ENCODE measurements at regions not wholly inside any gene's neighbourhood (a gene's known extent, or its start where the extent isn't known, plus 50 kb on each side); places are given as distances from the start of the nearest gene placed in this dataset.
A peak's percentile ranks its signal among the peaks of the same experiment; 100 is the strongest.

- H3K4me3 Mint-ChIP-seq: no peak overlapping the region
- no peaks in the 10 kb centered on the region for H3K4me1 Mint-ChIP-seq
- TF ChIP-seq EZH2phosphoT487 (IDR thresholded peaks at IDR 0.05): no peak
- TF ChIP-seq EZH2 (IDR thresholded peaks at IDR 0.05): no peak
- TF ChIP-seq CTCF (IDR thresholded peaks at IDR 0.05): no peak
- no peaks in the 10 kb centered on the region for H4K20me1 ChIP-seq (ENCODE audit: low read depth)
- peaks cover 2% of the 10 kb centered on the region for H3K27me3 Mint-ChIP-seq (ENCODE audit: insufficient read depth, low read depth)
- H3K4me2 ChIP-seq: no peak overlapping the region
- H3K4me3 ChIP-seq: no peak overlapping the region
- no peaks in the 10 kb centered on the region for H3K36me3 Mint-ChIP-seq
- no peaks in the 10 kb centered on the region for H3K27me3 ChIP-seq
- no peak overlapping the region for H3K9ac ChIP-seq
- DNase-seq (ENCODE audit: low spot score): no peak
- no peak overlapping the region for H3K27ac ChIP-seq
- H3K9me3 ChIP-seq (ENCODE audit: low read depth): no peaks in the 10 kb centered on the region
- H3K79me2 ChIP-seq (ENCODE audit: low read depth): no peaks in the 10 kb centered on the region
- no peaks in the 10 kb centered on the region for H3K36me3 ChIP-seq
- no peak overlapping the region for H2AFZ ChIP-seq (replicated peaks)
- H3K9me3 Mint-ChIP-seq: peaks cover 18% of the 10 kb centered on the region
- no peaks in the 10 kb centered on the region for H3F3A ChIP-seq (ENCODE audit: low read depth)
- no peak overlapping the region for H3K27ac Mint-ChIP-seq
- H3K4me1 ChIP-seq: no peaks in the 10 kb centered on the region
Measured at GRCh38 chr3:30131191-30131590, 475.2 kb upstream of the TGFBR2 start.

- H3K36me3 ChIP-seq: no peaks in the 10 kb centered on the region
- TF ChIP-seq EZH2 (IDR thresholded peaks at IDR 0.05): no peak
- peak; percentile 12 for TF ChIP-seq CTCF (IDR thresholded peaks at IDR 0.05)
- no peaks in the 10 kb centered on the region for H4K20me1 ChIP-seq (ENCODE audit: low read depth)
- no peak overlapping the region for H3K4me3 ChIP-seq
- Mint-ChIP-seq H3K36me3 (no peaks in the 10 kb centered on the region), H3K9me3 (peaks cover 8% of the 10 kb centered on the region), H3K4me3 (no peak overlapping the region), H3K27me3 (ENCODE audit: insufficient read depth, low read depth) (no peaks in the 10 kb centered on the region), H3K27ac (no peak overlapping the region), H3K4me1 (no peaks in the 10 kb centered on the region)
- no peaks in the 10 kb centered on the region for H3K79me2 ChIP-seq (ENCODE audit: low read depth)
- peak overlapping the region; percentile 68 for H2AFZ ChIP-seq (replicated peaks)
- no peaks in the 10 kb centered on the region for H3F3A ChIP-seq (ENCODE audit: low read depth)
- H3K27me3 ChIP-seq: no peaks in the 10 kb centered on the region
- no peak overlapping the region for H3K27ac ChIP-seq
- DNase-seq (ENCODE audit: low spot score): no peak
- H3K4me1 ChIP-seq: no peaks in the 10 kb centered on the region
- H3K9ac ChIP-seq: no peak overlapping the region
- H3K4me2 ChIP-seq: no peak overlapping the region
- no peaks in the 10 kb centered on the region for H3K9me3 ChIP-seq (ENCODE audit: low read depth)
Measured at GRCh38 chr3:30135190-30135589, 471.2 kb upstream of the TGFBR2 start.

- H3K27ac ChIP-seq: no peak overlapping the region
- no peaks in the 10 kb centered on the region for H3K4me1 ChIP-seq
- no peaks in the 10 kb centered on the region for H3K36me3 ChIP-seq
- H3K4me2 ChIP-seq: no peak overlapping the region
- H3K27me3 ChIP-seq: no peaks in the 10 kb centered on the region
- no peaks in the 10 kb centered on the region for H3F3A ChIP-seq (ENCODE audit: low read depth)
- DNase-seq (ENCODE audit: low spot score): no peak
- Mint-ChIP-seq H3K4me3 (no peak overlapping the region), H3K27me3 (ENCODE audit: insufficient read depth, low read depth) (no peaks in the 10 kb centered on the region), H3K4me1 (no peaks in the 10 kb centered on the region), H3K36me3 (no peaks in the 10 kb centered on the region), H3K27ac (no peak overlapping the region), H3K9me3 (peaks cover 8% of the 10 kb centered on the region)
- no peak overlapping the region for H2AFZ ChIP-seq (replicated peaks)
- H3K9me3 ChIP-seq (ENCODE audit: low read depth): no peaks in the 10 kb centered on the region
- no peaks in the 10 kb centered on the region for H3K79me2 ChIP-seq (ENCODE audit: low read depth)
- TF ChIP-seq CTCF (IDR thresholded peaks at IDR 0.05) (no peak), EZH2 (IDR thresholded peaks at IDR 0.05) (no peak), EZH2phosphoT487 (IDR thresholded peaks at IDR 0.05) (no peak)
- no peak overlapping the region for H3K9ac ChIP-seq
- H4K20me1 ChIP-seq (ENCODE audit: low read depth): no peaks in the 10 kb centered on the region
- H3K4me3 ChIP-seq: no peak overlapping the region
Measured at GRCh38 chr3:30139283-30139682, 467.1 kb upstream of the TGFBR2 start.

All from neural progenitor cell (in vitro differentiated cells).